ENCODE measurements at regions not wholly inside any gene's neighbourhood (a gene's known extent, or its start where the extent isn't known, plus 50 kb on each side); places are given as distances from the start of the nearest gene placed in this dataset.

- TF ChIP-seq, protein P1, sequence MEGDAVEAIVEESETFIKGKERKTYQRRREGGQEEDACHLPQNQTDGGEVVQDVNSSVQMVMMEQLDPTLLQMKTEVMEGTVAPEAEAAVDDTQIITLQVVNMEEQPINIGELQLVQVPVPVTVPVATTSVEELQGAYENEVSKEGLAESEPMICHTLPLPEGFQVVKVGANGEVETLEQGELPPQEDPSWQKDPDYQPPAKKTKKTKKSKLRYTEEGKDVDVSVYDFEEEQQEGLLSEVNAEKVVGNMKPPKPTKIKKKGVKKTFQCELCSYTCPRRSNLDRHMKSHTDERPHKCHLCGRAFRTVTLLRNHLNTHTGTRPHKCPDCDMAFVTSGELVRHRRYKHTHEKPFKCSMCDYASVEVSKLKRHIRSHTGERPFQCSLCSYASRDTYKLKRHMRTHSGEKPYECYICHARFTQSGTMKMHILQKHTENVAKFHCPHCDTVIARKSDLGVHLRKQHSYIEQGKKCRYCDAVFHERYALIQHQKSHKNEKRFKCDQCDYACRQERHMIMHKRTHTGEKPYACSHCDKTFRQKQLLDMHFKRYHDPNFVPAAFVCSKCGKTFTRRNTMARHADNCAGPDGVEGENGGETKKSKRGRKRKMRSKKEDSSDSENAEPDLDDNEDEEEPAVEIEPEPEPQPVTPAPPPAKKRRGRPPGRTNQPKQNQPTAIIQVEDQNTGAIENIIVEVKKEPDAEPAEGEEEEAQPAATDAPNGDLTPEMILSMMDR (IDR thresholded peaks at IDR 0.05): no peak
- TF ChIP-seq POLR2A (IDR thresholded peaks at IDR 0.05): no peak
These were observed 160.5 kb upstream of the AGTR2 start for GRCh38 chrX:116009861-116010710.

Measured in adrenal gland (tissue), 5 donors.